ENCODE measurements at regions not wholly inside any gene's neighbourhood (a gene's known extent, or its start where the extent isn't known, plus 50 kb on each side); places are given as distances from the start of the nearest gene placed in this dataset.

GRCh38 chr21:38699048-38699447 is 106.7 kb upstream of the ETS2 start:
- no peak for TF ChIP-seq CTCF (IDR thresholded peaks at IDR 0.05; ENCODE audit: insufficient read depth, low read length, poor library complexity, severe bottlenecking)
- TF ChIP-seq EZH2phosphoT487 (conservative IDR thresholded peaks at IDR 0.05; ENCODE audit: low read length): no peak

Data from SU-DHL-6 (cell line).